Thoracic aorta (tissue), 2 donors: ENCODE measurements at regions not wholly inside any gene's neighbourhood (a gene's known extent, or its start where the extent isn't known, plus 50 kb on each side); places are given as distances from the start of the nearest gene placed in this dataset.

Experiments
- ATAC-seq: fragments of 150-250 bp; one replicate; pipeline ENCODE4 v1.8.0; 2017; ENCODE audit warnings: low read depth; ENCODE audit not compliant: insufficient number of reproducible peaks, low FRiP score
- DNase-seq: peaks from one replicate; pipeline ENCODE4 v3.0.0-alpha.2; 2020; ENCODE audit warnings: low spot score
- H3K27ac ChIP-seq, 2 donors: fragments of 200-600 bp; sonication (generic); 1 replicate in 1 of 2; 2 replicates in 1 of 2; pipeline ENCODE4 v1.5.1; 2016; ENCODE audit warnings: mild to moderate bottlenecking in 2 of 2, moderate library complexity in 2 of 2
- H3K27me3 ChIP-seq: fragments of 200-600 bp; sonication (generic); replicated peaks from 2 replicates; pipeline ENCODE4 v1.6.0; 2016; ENCODE audit warnings: mild to moderate bottlenecking; ENCODE audit not compliant: insufficient read depth
- H3K36me3 ChIP-seq: fragments of 200-600 bp; sonication (generic); one replicate; pipeline ENCODE4 v1.5.1; 2016
- H3K4me1 ChIP-seq, 2 donors: fragments of 200-600 bp; sonication (generic); 1 replicate in 1 of 2; 2 replicates in 1 of 2; pipeline versions ENCODE4 v1.5.1 to v1.6.0; 2016; ENCODE audit warnings: low read depth in 2 of 2, mild to moderate bottlenecking in 1 of 2; ENCODE audit not compliant: control insufficient read depth in 1 of 2
- H3K4me3 ChIP-seq: fragments of 200-600 bp; sonication (generic); 2 replicates; pipeline ENCODE4 v1.5.1; 2016; ENCODE audit warnings: mild to moderate bottlenecking
- H3K9me3 ChIP-seq: fragments of 200-600 bp; sonication (generic); 2 replicates; pipeline ENCODE4 v1.5.1; 2016
- TF ChIP-seq, protein P1 (sequence below): fragments of 200-600 bp; sonication (generic); IDR thresholded peaks from one replicate; pipeline ENCODE4 v1.5.1; 2019; ENCODE audit warnings: antibody characterized with exemption

DNA sequence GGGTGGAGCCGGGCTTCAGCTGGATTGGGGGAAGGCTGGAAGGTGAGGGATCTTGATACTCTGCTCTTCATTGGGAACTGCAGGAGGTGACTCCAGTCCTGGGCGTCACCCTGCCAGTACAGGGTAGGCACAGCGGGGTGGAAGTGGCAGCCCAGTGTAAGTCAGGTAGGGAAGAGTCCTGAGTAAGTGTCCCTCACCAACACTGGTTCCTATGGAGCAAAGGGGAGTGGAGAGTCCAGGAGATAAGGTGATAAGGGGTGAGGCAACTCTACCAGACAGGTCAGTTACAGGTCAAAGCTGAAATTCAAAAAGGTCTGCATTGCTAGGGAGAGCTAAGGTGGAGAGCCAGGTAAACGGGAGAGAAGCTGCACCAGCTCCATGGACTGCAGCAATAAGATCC lies 145.6 kb upstream of the NFE2L3 start:
- no peak overlapping the region for H3K27ac ChIP-seq
- H3K4me3 ChIP-seq: no peak overlapping the region
- DNase-seq: no peak
- no peaks in the 10 kb centered on the region for H3K4me1 ChIP-seq
- no peaks in the 10 kb centered on the region for H3K27me3 ChIP-seq
- no peaks in the 10 kb centered on the region for H3K9me3 ChIP-seq
- ATAC-seq: no peak
- H3K36me3 ChIP-seq: no peaks in the 10 kb centered on the region
- TF ChIP-seq, protein P1, sequence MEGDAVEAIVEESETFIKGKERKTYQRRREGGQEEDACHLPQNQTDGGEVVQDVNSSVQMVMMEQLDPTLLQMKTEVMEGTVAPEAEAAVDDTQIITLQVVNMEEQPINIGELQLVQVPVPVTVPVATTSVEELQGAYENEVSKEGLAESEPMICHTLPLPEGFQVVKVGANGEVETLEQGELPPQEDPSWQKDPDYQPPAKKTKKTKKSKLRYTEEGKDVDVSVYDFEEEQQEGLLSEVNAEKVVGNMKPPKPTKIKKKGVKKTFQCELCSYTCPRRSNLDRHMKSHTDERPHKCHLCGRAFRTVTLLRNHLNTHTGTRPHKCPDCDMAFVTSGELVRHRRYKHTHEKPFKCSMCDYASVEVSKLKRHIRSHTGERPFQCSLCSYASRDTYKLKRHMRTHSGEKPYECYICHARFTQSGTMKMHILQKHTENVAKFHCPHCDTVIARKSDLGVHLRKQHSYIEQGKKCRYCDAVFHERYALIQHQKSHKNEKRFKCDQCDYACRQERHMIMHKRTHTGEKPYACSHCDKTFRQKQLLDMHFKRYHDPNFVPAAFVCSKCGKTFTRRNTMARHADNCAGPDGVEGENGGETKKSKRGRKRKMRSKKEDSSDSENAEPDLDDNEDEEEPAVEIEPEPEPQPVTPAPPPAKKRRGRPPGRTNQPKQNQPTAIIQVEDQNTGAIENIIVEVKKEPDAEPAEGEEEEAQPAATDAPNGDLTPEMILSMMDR: no peak

DNA sequence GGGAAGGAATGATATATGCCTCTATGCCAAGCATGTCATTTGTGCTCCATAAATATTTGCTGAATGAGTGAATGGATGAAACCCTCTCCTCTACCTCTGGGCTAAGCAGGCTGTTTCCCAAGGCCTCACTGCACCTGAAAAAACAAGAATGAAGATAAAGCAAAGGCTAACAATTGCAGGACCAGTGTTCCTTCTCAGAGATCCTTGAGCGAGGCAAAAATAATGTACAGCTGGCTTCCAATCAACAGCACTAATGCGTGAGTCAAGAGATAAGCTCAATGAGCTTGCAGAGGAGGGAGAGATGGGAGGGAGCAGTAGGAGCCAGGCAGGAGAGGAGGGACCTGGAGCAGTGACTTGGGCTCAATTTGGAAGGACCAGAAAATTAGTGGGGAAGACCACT lies 144.5 kb upstream of the NFE2L3 start:
- TF ChIP-seq, protein P1: no peak
- H3K4me1 ChIP-seq: no peaks in the 10 kb centered on the region
- no peaks in the 10 kb centered on the region for H3K36me3 ChIP-seq
- H3K27ac ChIP-seq: no peak overlapping the region
- ATAC-seq (no peak), DNase-seq (no peak)
- H3K9me3 ChIP-seq: no peaks in the 10 kb centered on the region
- no peak overlapping the region for H3K4me3 ChIP-seq
- no peaks in the 10 kb centered on the region for H3K27me3 ChIP-seq

DNA sequence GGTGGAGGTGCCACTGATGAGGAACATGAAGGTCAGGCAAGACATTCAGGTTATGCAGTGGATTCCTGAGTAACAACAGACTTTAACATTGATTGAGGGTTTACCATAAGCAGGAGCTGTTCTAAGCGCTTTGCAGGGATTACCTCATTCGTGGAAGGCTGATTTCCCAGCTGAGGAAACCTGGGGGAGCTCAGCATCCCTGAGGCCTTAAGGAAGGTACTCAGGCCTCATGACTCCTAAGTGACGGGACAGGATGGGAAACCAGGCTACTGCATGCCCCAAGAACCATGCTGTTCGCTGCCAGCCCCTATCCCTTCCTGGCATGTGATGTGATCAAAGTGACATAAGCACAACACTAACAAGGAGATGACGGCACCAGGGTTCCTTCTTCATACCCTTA lies 143.6 kb upstream of the NFE2L3 start:
- no peaks in the 10 kb centered on the region for H3K4me1 ChIP-seq
- no peak for ATAC-seq
- H3K27ac ChIP-seq: no peak overlapping the region
- H3K4me3 ChIP-seq: no peak overlapping the region
- no peak for DNase-seq
- TF ChIP-seq, protein P1: no peak
- H3K27me3 ChIP-seq: no peaks in the 10 kb centered on the region
- H3K9me3 ChIP-seq: no peaks in the 10 kb centered on the region
- H3K36me3 ChIP-seq: no peaks in the 10 kb centered on the region

DNA sequence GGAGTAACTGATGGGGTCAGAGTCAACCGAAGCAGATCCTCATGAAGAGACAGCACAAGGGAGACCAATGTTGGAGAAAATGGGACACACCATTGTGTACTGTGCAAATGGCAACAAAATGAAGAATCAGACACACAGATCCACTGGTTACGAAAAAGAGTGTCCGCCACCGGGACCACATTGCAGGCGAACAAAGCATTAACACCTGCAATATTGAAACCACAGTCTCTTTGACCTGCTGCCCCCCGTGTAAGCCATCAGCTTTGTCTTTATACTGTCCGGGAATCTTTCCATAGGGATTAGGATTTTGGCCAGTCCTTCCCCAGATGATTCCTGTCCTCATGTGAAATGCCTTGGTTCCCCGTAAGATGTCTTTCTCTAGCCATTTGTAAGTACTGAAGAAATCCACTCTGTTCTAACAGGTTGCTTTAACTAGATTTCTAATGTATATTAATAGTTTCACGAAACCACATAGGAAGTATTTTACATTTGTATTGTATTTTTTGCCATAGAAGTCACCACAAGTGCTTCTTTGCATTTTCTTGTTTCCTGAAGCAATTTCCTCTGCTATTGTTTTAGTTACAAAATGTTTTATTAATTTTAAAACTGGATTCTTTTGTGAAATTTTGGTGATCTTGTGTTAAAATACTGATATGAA lies 140.8 kb upstream of the NFE2L3 start:
- H3K4me1 ChIP-seq: no peaks in the 10 kb centered on the region
- no peaks in the 10 kb centered on the region for H3K36me3 ChIP-seq
- no peaks in the 10 kb centered on the region for H3K27me3 ChIP-seq
- H3K9me3 ChIP-seq: no peaks in the 10 kb centered on the region
- H3K4me3 ChIP-seq: no peak overlapping the region
- DNase-seq (no peak), ATAC-seq (no peak)
- TF ChIP-seq, protein P1: no peak
- no peak overlapping the region for H3K27ac ChIP-seq

DNA sequence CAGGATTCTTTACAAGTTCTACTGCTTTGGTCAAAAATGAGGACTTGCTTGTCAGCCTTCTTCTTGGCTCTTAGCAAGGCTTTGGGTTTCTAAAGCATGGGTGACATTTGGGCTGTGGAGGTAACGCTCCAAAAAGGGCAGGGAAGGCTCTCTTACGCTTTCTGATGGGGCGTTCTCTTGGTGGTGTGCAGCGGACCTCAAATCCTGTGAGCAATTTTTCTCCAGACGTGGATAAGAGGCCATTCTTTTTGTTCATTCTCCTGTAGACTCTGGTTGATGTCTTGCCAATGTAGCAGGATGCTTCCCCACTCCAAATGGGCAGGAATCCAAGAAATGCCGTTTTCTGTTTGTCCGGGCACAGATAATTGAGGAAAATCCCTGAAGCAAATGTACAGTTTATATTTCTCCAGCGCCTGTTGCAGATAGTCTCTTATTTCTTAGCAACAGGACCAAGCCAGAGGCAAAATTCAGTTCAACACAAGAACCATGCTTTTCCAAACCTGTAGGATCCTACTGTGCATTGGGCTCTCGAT lies 138.4 kb upstream of the NFE2L3 start:
- Histone ChIP-seq H3K27me3 (no peaks in the 10 kb centered on the region), H3K27ac (no peak overlapping the region), H3K4me1 (no peaks in the 10 kb centered on the region), H3K4me3 (no peak overlapping the region), H3K36me3 (no peaks in the 10 kb centered on the region), H3K9me3 (no peaks in the 10 kb centered on the region)
- DNase-seq (no peak), ATAC-seq (no peak)
- TF ChIP-seq, protein P1: no peak
